ENCODE measurements at regions not wholly inside any gene's neighbourhood (a gene's known extent, or its start where the extent isn't known, plus 50 kb on each side); places are given as distances from the start of the nearest gene placed in this dataset.

DNA sequence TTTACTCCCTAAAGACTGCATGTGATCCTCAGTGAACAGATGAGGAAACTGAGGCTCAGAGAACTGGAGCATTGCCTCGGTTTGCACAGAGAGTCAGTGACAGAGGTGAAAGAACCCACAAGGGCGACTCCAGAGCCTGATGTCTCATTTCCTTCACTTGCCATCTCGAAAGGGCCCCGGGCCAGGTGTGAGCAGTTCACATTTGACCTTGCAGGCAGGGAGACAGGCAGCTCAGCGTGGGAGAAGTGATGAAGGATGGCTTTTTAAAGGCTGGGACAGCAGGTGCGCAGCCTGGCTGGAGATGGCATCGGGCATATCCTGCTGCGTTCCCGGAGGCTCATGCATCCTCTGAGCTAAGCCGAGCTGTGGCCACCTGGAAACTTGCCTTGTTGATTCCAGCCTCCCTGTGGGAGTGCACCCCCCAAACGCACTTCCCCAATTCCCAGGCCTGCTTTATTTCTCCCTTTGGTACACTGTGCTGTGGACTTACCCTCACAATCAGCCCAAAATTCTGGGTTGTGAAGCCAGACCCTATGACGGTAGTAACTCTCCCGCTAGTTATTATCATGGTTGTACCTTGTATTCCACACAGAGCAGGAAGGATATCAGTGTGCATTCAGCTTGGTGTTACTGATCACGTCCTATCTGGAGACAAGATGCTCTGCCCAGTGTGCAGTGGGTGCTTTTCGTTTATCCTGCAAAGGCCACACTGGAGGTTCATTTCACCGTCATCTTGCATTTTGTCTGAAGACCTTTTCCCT, 753.2 kb upstream of the EEF2KMT start:
- CTCF ChIA-PET = no interaction called here
- BruUV-seq (replicated peaks) = no TSS peak
- intact Hi-C loops (cut with micrococcal nuclease) = no loop called here
- no peaks in the 10 kb centered on the region for H3K79me2 ChIP-seq (ENCODE audit: insufficient read depth, low read length)
- no peak overlapping the region for H2AFZ ChIP-seq (ENCODE audit: low read depth, low read length, poor library complexity, severe bottlenecking)
- ATAC-seq = no peak
- H3K27ac ChIP-seq (ENCODE audit: low read depth, low read length) = no peak overlapping the region
- no peaks in the 10 kb centered on the region for H3K27me3 ChIP-seq (ENCODE audit: insufficient read depth, low read length)
- H3K4me1 ChIP-seq (ENCODE audit: control insufficient read depth in 1 of 2, insufficient read depth in 2 of 2, low read length in 2 of 2) = no peaks in the 10 kb centered on the region
- RAD21 ChIA-PET (ENCODE audit: low non-redundant PET in 1 of 2, low total read pairs in 2 of 2, uncharacterized antibody in 2 of 2, unreplicated experiment in 2 of 2) = no interaction called here
- H3K9me3 ChIP-seq (ENCODE audit: control insufficient read depth in 1 of 2, insufficient read depth in 1 of 2, low read depth in 1 of 2, low read length in 2 of 2) = no peaks in the 10 kb centered on the region; a peak in 1 of 4 replicates
- no peak overlapping the region for H3K4me2 ChIP-seq (ENCODE audit: low read length)
- POLR2A ChIA-PET = no interaction called here
- no peak overlapping the region for H3K9ac ChIP-seq (ENCODE audit: low read length)
- H4K20me1 ChIP-seq (ENCODE audit: insufficient read depth) = no peaks in the 10 kb centered on the region
- no peak for DNase-seq (ENCODE audit: low read depth, low spot score)
- no peaks in the 10 kb centered on the region for H3K9me2 ChIP-seq (ENCODE audit: insufficient read depth)
- no peak for TF ChIP-seq EZH2 (IDR thresholded peaks at IDR 0.05)
- TF ChIP-seq CEBPB (IDR thresholded peaks at IDR 0.05; ENCODE audit: low read depth) = no peak
- TF ChIP-seq POLR2A (IDR thresholded peaks at IDR 0.05; ENCODE audit: borderline replicate concordance, extremely low read depth, insufficient read depth, insufficient read length) = no peak
- no peak for TF ChIP-seq ZFX (IDR thresholded peaks at IDR 0.05)
- TF ChIP-seq, protein P1, sequence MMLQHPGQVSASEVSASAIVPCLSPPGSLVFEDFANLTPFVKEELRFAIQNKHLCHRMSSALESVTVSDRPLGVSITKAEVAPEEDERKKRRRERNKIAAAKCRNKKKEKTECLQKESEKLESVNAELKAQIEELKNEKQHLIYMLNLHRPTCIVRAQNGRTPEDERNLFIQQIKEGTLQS (IDR thresholded peaks at IDR 0.05) = no peak
- TF ChIP-seq RAD21 (IDR thresholded peaks at IDR 0.05; ENCODE audit: low read depth) = no peak
- no peak for TF ChIP-seq SIN3A (IDR thresholded peaks at IDR 0.05; ENCODE audit: low read depth)
- no peaks in the 10 kb centered on the region for H3K36me3 ChIP-seq (ENCODE audit: control insufficient read depth in 1 of 2, insufficient read depth in 2 of 2, low read length in 2 of 2)
- no peak overlapping the region for H3K4me3 ChIP-seq (replicated peaks in 1 of 2; ENCODE audit: low read depth in 1 of 2, low read length in 2 of 2)

DNA sequence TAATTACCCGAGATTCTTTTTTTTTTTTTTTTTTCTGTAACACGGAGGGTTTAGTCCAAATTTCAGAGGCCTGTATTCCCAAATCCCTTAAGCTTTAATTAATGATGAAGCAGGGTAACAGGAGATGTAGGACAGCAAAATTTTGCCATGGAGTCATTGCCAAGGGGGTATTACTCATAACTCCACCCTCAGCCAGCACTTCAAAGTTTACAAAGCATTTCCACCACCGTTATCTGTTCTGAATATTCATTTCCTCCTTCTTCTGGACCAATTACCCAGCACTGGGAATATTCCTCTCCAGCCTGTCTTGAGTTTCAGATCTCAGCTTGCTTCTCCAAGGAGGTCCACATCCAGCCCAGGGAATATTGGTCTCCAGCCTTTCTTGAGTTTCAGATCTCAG, 747.5 kb upstream of the EEF2KMT start:
- ChIA-PET RAD21 (ENCODE audit: low non-redundant PET in 1 of 2, low total read pairs in 2 of 2, uncharacterized antibody in 2 of 2, unreplicated experiment in 2 of 2) (no interaction called here), CTCF (no interaction called here), POLR2A (no interaction called here)
- intact Hi-C loops (cut with micrococcal nuclease) = no loop called here
- Histone ChIP-seq H3K9ac (ENCODE audit: low read length) (no peak overlapping the region), H3K36me3 (ENCODE audit: control insufficient read depth in 1 of 2, insufficient read depth in 2 of 2, low read length in 2 of 2) (no peaks in the 10 kb centered on the region), H3K9me3 (ENCODE audit: control insufficient read depth in 1 of 2, insufficient read depth in 1 of 2, low read depth in 1 of 2, low read length in 2 of 2) (no peaks in the 10 kb centered on the region; a peak in 1 of 4 replicates), H3K27ac (ENCODE audit: low read depth, low read length) (no peak overlapping the region), H2AFZ (ENCODE audit: low read depth, low read length, poor library complexity, severe bottlenecking) (no peak overlapping the region), H3K4me1 (ENCODE audit: control insufficient read depth in 1 of 2, insufficient read depth in 2 of 2, low read length in 2 of 2) (no peaks in the 10 kb centered on the region), H3K79me2 (ENCODE audit: insufficient read depth, low read length) (no peaks in the 10 kb centered on the region), H3K4me2 (ENCODE audit: low read length) (no peak overlapping the region), H3K27me3 (ENCODE audit: insufficient read depth, low read length) (no peaks in the 10 kb centered on the region), H4K20me1 (ENCODE audit: insufficient read depth) (no peaks in the 10 kb centered on the region), H3K9me2 (ENCODE audit: insufficient read depth) (no peaks in the 10 kb centered on the region), H3K4me3 (replicated peaks in 1 of 2; ENCODE audit: low read depth in 1 of 2, low read length in 2 of 2) (no peak overlapping the region)
- BruUV-seq (replicated peaks) = no TSS peak
- TF ChIP-seq JUND (IDR thresholded peaks at IDR 0.05) = no peak
- no peak for TF ChIP-seq POLR2AphosphoS5 (IDR thresholded peaks at IDR 0.05; ENCODE audit: low read depth, low read length)
- DNase-seq (ENCODE audit: low read depth, low spot score) (no peak), ATAC-seq (no peak)
